H1 (cell line): ENCODE measurements at regions not wholly inside any gene's neighbourhood (a gene's known extent, or its start where the extent isn't known, plus 50 kb on each side); places are given as distances from the start of the nearest gene placed in this dataset.

Experiments
- CTCF ChIA-PET: fragments of 300-600 bp; sonication (Branson Sonifier 250); formaldehyde crosslinking; loops from one replicate; lab custom pipeline; 2021; ENCODE audit not compliant: partially characterized antibody; lab: Charles Lee
- POLR2A ChIA-PET: fragments of 300-600 bp; sonication (Branson Sonifier 250); formaldehyde crosslinking; loops from one replicate; lab custom pipeline; 2021; ENCODE audit warnings: inconsistent platforms; ENCODE audit not compliant: partially characterized antibody; lab: Charles Lee
- DNase-seq, 2 experiments: peaks; one replicate each; pipeline versions ENCODE4 v3.0.0 to v3.0.0-alpha.2; 2010 to 2022; ENCODE audit warnings: low spot score in 2 of 2, low read depth in 1 of 2, mixed read lengths in 1 of 2
- FAIRE-seq: peaks from 2 replicates; lab custom pipeline; 2011; peaks lifted over from hg19 to GRCh38; lab: Jason Lieb, UNC
- H2AFZ ChIP-seq: 2 replicates; pipeline ENCODE4 v1.8.1; 2012; ENCODE audit warnings: low read length, inconsistent platforms
- H2AK5ac ChIP-seq: 2 replicates; pipeline ENCODE4 v1.6.1; 2013; ENCODE audit warnings: low read depth, low read length
- H2BK120ac ChIP-seq: replicated peaks from 2 replicates; pipeline ENCODE3; 2013; ENCODE audit warnings: low read depth, low read length, inconsistent platforms
- H2BK12ac ChIP-seq: 2 replicates; pipeline ENCODE4 v1.6.1; 2013; ENCODE audit warnings: low read depth, low read length
- H2BK15ac ChIP-seq: 2 replicates; pipeline ENCODE4 v1.6.1; 2013; ENCODE audit warnings: low read length
- H2BK20ac ChIP-seq: 2 replicates; pipeline ENCODE4 v1.6.1; 2013; ENCODE audit warnings: low read length
- H2BK5ac ChIP-seq: 2 replicates; pipeline ENCODE4 v1.6.1; 2013; ENCODE audit warnings: low read depth, low read length
- H3K14ac ChIP-seq: 2 replicates; pipeline ENCODE4 v1.6.1; 2013; ENCODE audit warnings: inconsistent platforms; ENCODE audit not compliant: insufficient read length
- H3K18ac ChIP-seq: 2 replicates; pipeline ENCODE4 v1.6.1; 2013; ENCODE audit warnings: low read length; ENCODE audit errors: extremely low read depth
- H3K23ac ChIP-seq: 2 replicates; pipeline ENCODE4 v1.6.1; 2013; ENCODE audit warnings: inconsistent platforms; ENCODE audit not compliant: insufficient read length
- H3K23me2 ChIP-seq: 2 replicates; pipeline ENCODE4 v1.6.1; 2013; ENCODE audit warnings: low read depth, low read length
- H3K27ac ChIP-seq: 2 replicates; pipeline ENCODE4 v1.6.1; 2011; ENCODE audit warnings: low read depth, low read length, inconsistent platforms
- H3K27me3 ChIP-seq, 4 experiments: replicated peaks in 1 of 4; 1 replicate in 1 of 4; 2 replicates in 3 of 4; pipeline versions ENCODE4 v1.6.1 to v1.8.1; 2011 to 2013; ENCODE audit warnings: low read length in 3 of 4, mild to moderate bottlenecking in 3 of 4, inconsistent platforms in 2 of 4, mixed read lengths in 2 of 4, moderate library complexity in 1 of 4; ENCODE audit not compliant: control insufficient read depth in 3 of 4, insufficient read depth in 3 of 4; ENCODE audit errors: extremely low read depth in 1 of 4
- H3K36me3 ChIP-seq, 4 experiments: 2 replicates each; pipeline versions ENCODE4 v1.6.1 to v1.8.1; 2011 to 2013; ENCODE audit warnings: mild to moderate bottlenecking in 4 of 4, low read length in 3 of 4, moderate library complexity in 2 of 4, control low read depth in 1 of 4, inconsistent platforms in 1 of 4; ENCODE audit not compliant: insufficient read depth in 4 of 4, control insufficient read depth in 2 of 4
- H3K4ac ChIP-seq: replicated peaks from 2 replicates; pipeline ENCODE3; 2013; ENCODE audit warnings: low read length, low read depth, mixed read lengths, inconsistent platforms; ENCODE audit not compliant: insufficient read length
- H3K4me1 ChIP-seq, 4 experiments: replicated peaks in 1 of 4; 1 replicate in 1 of 4; 2 replicates in 3 of 4; pipeline versions ENCODE4 v1.6.1 to v1.8.1; 2011 to 2013; ENCODE audit warnings: low read length in 3 of 4, inconsistent platforms in 2 of 4, mixed read lengths in 1 of 4; ENCODE audit not compliant: insufficient read depth in 4 of 4, control insufficient read depth in 3 of 4
- H3K4me2 ChIP-seq, 2 experiments: 2 replicates each; pipeline versions ENCODE4 v1.6.1 to v1.8.1; 2011 to 2013; ENCODE audit warnings: low read depth in 2 of 2, low read length in 2 of 2, control low read depth in 1 of 2, inconsistent platforms in 1 of 2, mild to moderate bottlenecking in 1 of 2; ENCODE audit not compliant: insufficient read depth in 1 of 2
- H3K4me3 ChIP-seq, 4 experiments: fragments of 200-600, 300-600 bp in 1 of 4; sonication (generic), shearing (Covaris generic), sonication (Bioruptor Twin) in 1 of 4; 2 replicates each; pipeline versions ENCODE4 v1.5.1 to v1.8.1; 2011 to 2016; ENCODE audit warnings: low read length in 4 of 4, low read depth in 3 of 4, control low read depth in 2 of 4, inconsistent platforms in 2 of 4, mild to moderate bottlenecking in 2 of 4, mixed read lengths in 1 of 4, moderate library complexity in 1 of 4; ENCODE audit not compliant: insufficient read depth in 2 of 4; ENCODE audit errors: extremely low read depth in 1 of 4
- H3K56ac ChIP-seq: replicated peaks from 2 replicates; pipeline ENCODE3; 2013; ENCODE audit warnings: low read depth, mild to moderate bottlenecking, mixed read lengths, low read length, inconsistent platforms; ENCODE audit not compliant: insufficient read length
- H3K79me1 ChIP-seq: 2 replicates; pipeline ENCODE4 v1.6.1; 2013; ENCODE audit warnings: low read depth, low read length, control low read depth
- H3K79me2 ChIP-seq, 2 experiments: 2 replicates each; pipeline versions ENCODE4 v1.6.1 to v1.8.1; 2012 to 2013; ENCODE audit warnings: low read length in 2 of 2, mild to moderate bottlenecking in 2 of 2, inconsistent platforms in 1 of 2; ENCODE audit not compliant: insufficient read depth in 2 of 2, control insufficient read depth in 1 of 2
- H3K9ac ChIP-seq, 4 experiments: replicated peaks in 1 of 4; 1 replicate in 1 of 4; 2 replicates in 3 of 4; pipeline versions ENCODE4 v1.6.1 to v1.8.1; 2011 to 2013; ENCODE audit warnings: low read depth in 3 of 4, low read length in 3 of 4, control low read depth in 2 of 4, mild to moderate bottlenecking in 2 of 4, moderate library complexity in 2 of 4, inconsistent platforms in 1 of 4; ENCODE audit errors: extremely low read depth in 1 of 4
- H3K9me3 ChIP-seq, 2 experiments: 2 replicates each; pipeline versions ENCODE4 v1.6.1 to v1.8.1; 2012 to 2013; ENCODE audit warnings: mild to moderate bottlenecking in 2 of 2, moderate library complexity in 2 of 2, control low read depth in 1 of 2, inconsistent platforms in 1 of 2, low read depth in 1 of 2, low read length in 1 of 2, mixed read lengths in 1 of 2; ENCODE audit not compliant: insufficient read depth in 2 of 2
- H4K20me1 ChIP-seq, 2 experiments: replicated peaks in 1 of 2; 2 replicates each; pipeline versions ENCODE3 to v1.8.1; 2011 to 2013; ENCODE audit warnings: inconsistent platforms in 2 of 2, low read length in 2 of 2, mild to moderate bottlenecking in 1 of 2; ENCODE audit not compliant: insufficient read depth in 2 of 2, control insufficient read depth in 1 of 2
- H4K5ac ChIP-seq: 2 replicates; pipeline ENCODE4 v1.6.1; 2013; ENCODE audit warnings: low read length, low read depth, mixed read lengths, inconsistent platforms; ENCODE audit not compliant: insufficient read length
- H4K8ac ChIP-seq: 2 replicates; pipeline ENCODE4 v1.8.0; 2013; ENCODE audit warnings: mild to moderate bottlenecking, moderate library complexity, low read length, inconsistent platforms; ENCODE audit not compliant: insufficient read depth; ENCODE audit errors: extremely low read depth
- H4K91ac ChIP-seq: replicated peaks from 2 replicates; pipeline ENCODE3; 2013; ENCODE audit warnings: low read length, mixed read lengths, inconsistent platforms; ENCODE audit not compliant: insufficient read length
- EGR1 ChIP-seq: IDR thresholded peaks from 2 replicates; pipeline ENCODE4 v1.6.1; 2011; ENCODE audit warnings: low read depth, low read length, borderline replicate concordance
- EP300 ChIP-seq, 2 experiments: IDR thresholded peaks; 1 replicate in 1 of 2; 2 replicates in 1 of 2; pipeline ENCODE4 v1.6.1; 2011 to 2012; ENCODE audit warnings: low read depth in 2 of 2, low read length in 2 of 2, mild to moderate bottlenecking in 2 of 2, borderline replicate concordance in 1 of 2, inconsistent platforms in 1 of 2, moderate library complexity in 1 of 2
- GABPA ChIP-seq: IDR thresholded peaks from 2 replicates; pipeline ENCODE4 v1.6.1; 2011; ENCODE audit warnings: mild to moderate bottlenecking, low read length, moderate library complexity, borderline replicate concordance; ENCODE audit not compliant: insufficient read depth
- GTF2F1 ChIP-seq: IDR thresholded peaks from 2 replicates; pipeline ENCODE4 v1.6.1; 2012; ENCODE audit warnings: low read depth, low read length, improper control_type of control experiment, borderline replicate concordance
- KDM1A ChIP-seq: fragments of 200-600, 300-600 bp; sonication (generic); IDR thresholded peaks from 2 replicates; pipeline ENCODE4 v1.7.1; 2016; ENCODE audit warnings: mild to moderate bottlenecking, low read length, borderline replicate concordance
- KDM5A ChIP-seq: fragments of 200-600 bp; IDR thresholded peaks from 2 replicates; pipeline ENCODE4 v1.7.1; 2012; ENCODE audit warnings: mild to moderate bottlenecking, low read length, inconsistent platforms, mixed read lengths
- RBBP5 ChIP-seq: IDR thresholded peaks from 2 replicates; pipeline ENCODE4 v1.7.1; 2012; ENCODE audit warnings: low read depth, mild to moderate bottlenecking, inconsistent platforms, low read length, moderate library complexity, borderline replicate concordance
- RFX5 ChIP-seq: IDR thresholded peaks from 2 replicates; pipeline ENCODE4 v1.6.1; 2011; ENCODE audit warnings: low read depth, low read length, improper control_type of control experiment, borderline replicate concordance
- RNF2 ChIP-seq: fragments of 200-900, 300-1000 bp; sonication (generic); IDR thresholded peaks from 2 replicates; pipeline ENCODE4 v1.7.1; 2016; ENCODE audit warnings: borderline replicate concordance, low read depth, mild to moderate bottlenecking, antibody characterized with exemption, low read length; ENCODE audit not compliant: poor library complexity, severe bottlenecking; ENCODE audit errors: missing control alignments
- whole genome bisulfite sequencing, 2 experiments: shearing (Covaris generic) in 1 of 2; methylation state at CpG; one replicate each; pipeline versions ENCODE4 v1.1.6 to v1.1.7; 2013 to 2015; ENCODE audit warnings: low lambda C conversion rate in 2 of 2, mixed read lengths in 2 of 2, inconsistent platforms in 1 of 2, low coverage in 1 of 2, missing lambda C conversion rate in 1 of 2; ENCODE audit not compliant: insufficient replicate concordance in 2 of 2, insufficient coverage in 1 of 2, insufficient read length in 1 of 2; ENCODE audit errors: extremely low coverage in 1 of 2, missing lambda C conversion rate in 1 of 2; 5-methylcytosine and 5-hydroxymethylcytosine counted together
- TF ChIP-seq, protein P1 (sequence below): IDR thresholded peaks from 2 replicates; pipeline ENCODE4 v1.6.1; 2012; ENCODE audit warnings: inconsistent platforms

DNA sequence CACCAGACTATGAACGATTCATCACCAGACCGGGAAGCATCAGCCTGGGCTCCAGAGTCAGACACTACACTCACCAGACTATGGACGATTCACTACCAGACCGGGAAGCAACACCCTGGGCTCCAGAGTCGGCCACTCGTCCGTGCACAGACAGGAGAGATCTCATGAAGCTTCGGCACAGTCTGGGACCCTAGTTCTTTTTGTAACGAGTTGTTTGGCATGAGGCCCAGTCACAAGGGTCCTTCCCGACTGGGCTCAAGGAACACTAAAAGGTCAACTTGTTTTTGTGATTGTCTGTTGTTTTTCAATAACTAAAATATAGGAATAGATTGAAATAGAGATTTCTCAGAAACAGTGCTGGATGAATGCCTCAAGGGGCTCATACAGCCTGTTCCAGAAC is 1141.6 kb upstream of the MIR17HG start:
- FAIRE-seq: no peak
- H3K27ac ChIP-seq: no peak overlapping the region
- no peak for TF ChIP-seq KDM1A
- TF ChIP-seq RFX5: no peak
- no peak for TF ChIP-seq GTF2F1
- TF ChIP-seq, protein P1, sequence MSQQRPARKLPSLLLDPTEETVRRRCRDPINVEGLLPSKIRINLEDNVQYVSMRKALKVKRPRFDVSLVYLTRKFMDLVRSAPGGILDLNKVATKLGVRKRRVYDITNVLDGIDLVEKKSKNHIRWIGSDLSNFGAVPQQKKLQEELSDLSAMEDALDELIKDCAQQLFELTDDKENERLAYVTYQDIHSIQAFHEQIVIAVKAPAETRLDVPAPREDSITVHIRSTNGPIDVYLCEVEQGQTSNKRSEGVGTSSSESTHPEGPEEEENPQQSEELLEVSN: no peak
- TF ChIP-seq KDM5A: no peak
- TF ChIP-seq RNF2: no peak
- TF ChIP-seq EGR1: no peak
- no peak for TF ChIP-seq RBBP5
- no peak for TF ChIP-seq EP300 (IDR thresholded peaks at IDR 0.05; ENCODE audit: borderline replicate concordance in 1 of 2, low read depth in 2 of 2, low read length in 2 of 2)
- TF ChIP-seq GABPA: no peak

More for the DNA sequence above, 1141.6 kb upstream of the MIR17HG start:
- DNase-seq: no peak
- no peaks in the 10 kb centered on the region for H3K23me2 ChIP-seq
- H4K91ac ChIP-seq: no peak overlapping the region
- POLR2A ChIA-PET: no interaction called here
- H2BK15ac ChIP-seq: no peak overlapping the region
- H3K18ac ChIP-seq: no peak overlapping the region
- H3K79me1 ChIP-seq: no peaks in the 10 kb centered on the region
- H3K14ac ChIP-seq: no peak overlapping the region
- H3K79me2 ChIP-seq: no peaks in the 10 kb centered on the region
- no peaks in the 10 kb centered on the region for H3K4me1 ChIP-seq
- no peak overlapping the region for H3K9ac ChIP-seq
- H3K36me3 ChIP-seq: no peaks in the 10 kb centered on the region
- no peak overlapping the region for H4K8ac ChIP-seq
- H3K9me3 ChIP-seq: no peaks in the 10 kb centered on the region
- H2BK5ac ChIP-seq: no peak overlapping the region
- WGBS, 2 experiments: 96% methylated on average over 10 of the region's 10 CpGs; no CpG with 5 or more reads in 1 of the 2 experiments
- no peak overlapping the region for H2BK120ac ChIP-seq
- no peak overlapping the region for H2AFZ ChIP-seq
- no peak overlapping the region for H3K4me3 ChIP-seq
- CTCF ChIA-PET: interaction anchor here (0.9 kb wide), 1 partner anchor 16 kb away, joined by 3 read pairs; no protein-coding TSS in a partner anchor
- H3K23ac ChIP-seq: no peak overlapping the region
- H2BK12ac ChIP-seq: no peak overlapping the region
- no peak overlapping the region for H2BK20ac ChIP-seq
- no peak overlapping the region for H3K4me2 ChIP-seq
- H2AK5ac ChIP-seq: no peak overlapping the region
- H3K27me3 ChIP-seq: no peaks in the 10 kb centered on the region
- no peak overlapping the region for H3K56ac ChIP-seq
- H3K4ac ChIP-seq: no peak overlapping the region
- no peaks in the 10 kb centered on the region for H4K20me1 ChIP-seq
- no peak overlapping the region for H4K5ac ChIP-seq
